GM12878 (cell line): ENCODE measurements at regions not wholly inside any gene's neighbourhood (a gene's known extent, or its start where the extent isn't known, plus 50 kb on each side); places are given as distances from the start of the nearest gene placed in this dataset.

ENCODE experiments used
- ATAC-seq: fragments of 200-7000 bp; cut with Tn5 transposase; 3 replicates; pipeline ENCODE4 v1.9.1; 2020; ENCODE audit warnings: mild to moderate bottlenecking, moderate library complexity
- BruUV-seq: library from RNA; stranded (reverse); fragments of 400-500 nt; replicated peaks from 2 replicates; lab custom pipeline; 2021; lab: Mats Ljungman, UMichigan
- CTCF ChIA-PET: fragments of 300-600 bp; sonication (Branson Sonifier 250); formaldehyde crosslinking; extraction: SDS; loops from one replicate; lab custom pipeline; 2021; ENCODE audit warnings: inconsistent platforms; lab: Yijun Ruan, JAX
- POLR2A ChIA-PET: fragments of 350-600 bp; formaldehyde crosslinking; extraction: SDS; loops from one replicate; lab custom pipeline; 2021; ENCODE audit warnings: inconsistent platforms; lab: Charles Lee
- RAD21 ChIA-PET: fragments of 300-600 bp; sonication (Branson Sonifier 250); formaldehyde crosslinking; loops from one replicate; lab custom pipeline; 2023; ENCODE audit warnings: antibody characterized with exemption; ENCODE audit not compliant: unreplicated experiment; lab: Charles Lee
- SMC1A ChIA-PET: fragments of 300-600 bp; sonication (Branson Sonifier 250); formaldehyde crosslinking; loops from one replicate; lab custom pipeline; 2023; ENCODE audit not compliant: unreplicated experiment, uncharacterized antibody; lab: Charles Lee
- DNase-seq: peaks from one replicate; pipeline ENCODE4 v3.0.0-alpha.2; 2011; ENCODE audit warnings: low read depth, low spot score
- FAIRE-seq: peaks from 3 replicates; lab custom pipeline; 2011; peaks lifted over from hg19 to GRCh38; lab: Jason Lieb, UNC
- H2AFZ ChIP-seq: 2 replicates; pipeline ENCODE4 v1.6.0; 2011; ENCODE audit warnings: low read depth, low read length, control low read depth; ENCODE audit not compliant: control insufficient read depth
- H3K27ac ChIP-seq: 2 replicates; pipeline ENCODE4 v1.5.1; 2011; ENCODE audit warnings: control low read depth; ENCODE audit not compliant: control insufficient read depth, insufficient read depth
- H3K27me3 ChIP-seq, 2 experiments: replicated peaks in 1 of 2; 2 replicates each; pipeline versions ENCODE4 v1.6.0 to v1.6.1; 2011; ENCODE audit warnings: low read length in 1 of 2; ENCODE audit not compliant: control insufficient read depth in 2 of 2, insufficient read depth in 2 of 2
- H3K36me3 ChIP-seq, 2 experiments: 2 replicates each; pipeline ENCODE4 v1.5.1; 2011; ENCODE audit warnings: low read length in 1 of 2; ENCODE audit not compliant: control insufficient read depth in 2 of 2, insufficient read depth in 2 of 2
- H3K4me1 ChIP-seq: 2 replicates; pipeline ENCODE4 v1.6.1; 2011; ENCODE audit warnings: mild to moderate bottlenecking, low read length, moderate library complexity, mixed read lengths; ENCODE audit not compliant: control insufficient read depth, insufficient read depth
- H3K4me2 ChIP-seq: 2 replicates; pipeline ENCODE4 v1.6.0; 2011; ENCODE audit warnings: control low read depth; ENCODE audit not compliant: control insufficient read depth, insufficient read depth
- H3K4me3 ChIP-seq: fragments of 200-600 bp; sonication (generic); 2 replicates; pipeline ENCODE4 v1.5.1; 2016
- H3K79me2 ChIP-seq: 2 replicates; pipeline ENCODE4 v1.6.0; 2011; ENCODE audit warnings: low read length; ENCODE audit not compliant: control insufficient read depth, insufficient read depth
- H3K9ac ChIP-seq: 2 replicates; pipeline ENCODE4 v1.8.0; 2011; ENCODE audit warnings: low read length, control low read depth, mixed read lengths; ENCODE audit not compliant: control insufficient read depth, insufficient read depth
- H3K9me3 ChIP-seq: replicated peaks from 3 replicates; pipeline ENCODE4 v1.5.1; 2011; ENCODE audit warnings: mild to moderate bottlenecking, low read length; ENCODE audit not compliant: control insufficient read depth, insufficient read depth
- H4K20me1 ChIP-seq: 2 replicates; pipeline ENCODE4 v1.6.0; 2011; ENCODE audit not compliant: control insufficient read depth, insufficient read depth
- IKZF1 ChIP-seq: fragments of 450-650 bp; conservative IDR thresholded peaks from 2 replicates; pipeline ENCODE4 v1.6.1; 2017; ENCODE audit warnings: antibody characterized with exemption, mild to moderate bottlenecking
- RAD51 ChIP-seq: fragments of 450-650 bp; IDR thresholded peaks from 2 replicates; pipeline ENCODE4 v1.6.1; 2016; ENCODE audit warnings: moderate library complexity, mild to moderate bottlenecking, inconsistent platforms
- WGBS: methylation state at CpG from one replicate; pipeline ENCODE4 v1.1.6; 2016; ENCODE audit warnings: low lambda C conversion rate; ENCODE audit not compliant: insufficient replicate concordance, insufficient coverage; ENCODE audit errors: missing lambda C conversion rate; 5-methylcytosine and 5-hydroxymethylcytosine counted together
- in situ Hi-C: fragments of 300-500 bp; cut with MboI; formaldehyde crosslinking; loops from 9 replicates; pipeline ENCODE4 v1.14.3; 2018; ENCODE audit warnings: mixed read lengths
- intact Hi-C: fragments of 100-400 bp; cut with micrococcal nuclease; formaldehyde crosslinking; loops from one replicate; pipeline ENCODE4 v1.14.2; 2022; ENCODE audit not compliant: unreplicated experiment
- TF ChIP-seq, protein P1 (sequence below): fragments of 450-650 bp; IDR thresholded peaks from 2 replicates; pipeline ENCODE4 v1.6.1; 2018; ENCODE audit warnings: borderline replicate concordance, mild to moderate bottlenecking; ENCODE audit not compliant: partially characterized antibody
- TF ChIP-seq, protein P2 (sequence below): IDR thresholded peaks from 2 replicates; pipeline ENCODE4 v1.6.1; 2011; ENCODE audit warnings: low read depth, mild to moderate bottlenecking, low read length, moderate library complexity, borderline replicate concordance; ENCODE audit errors: extremely low read depth

DNA sequence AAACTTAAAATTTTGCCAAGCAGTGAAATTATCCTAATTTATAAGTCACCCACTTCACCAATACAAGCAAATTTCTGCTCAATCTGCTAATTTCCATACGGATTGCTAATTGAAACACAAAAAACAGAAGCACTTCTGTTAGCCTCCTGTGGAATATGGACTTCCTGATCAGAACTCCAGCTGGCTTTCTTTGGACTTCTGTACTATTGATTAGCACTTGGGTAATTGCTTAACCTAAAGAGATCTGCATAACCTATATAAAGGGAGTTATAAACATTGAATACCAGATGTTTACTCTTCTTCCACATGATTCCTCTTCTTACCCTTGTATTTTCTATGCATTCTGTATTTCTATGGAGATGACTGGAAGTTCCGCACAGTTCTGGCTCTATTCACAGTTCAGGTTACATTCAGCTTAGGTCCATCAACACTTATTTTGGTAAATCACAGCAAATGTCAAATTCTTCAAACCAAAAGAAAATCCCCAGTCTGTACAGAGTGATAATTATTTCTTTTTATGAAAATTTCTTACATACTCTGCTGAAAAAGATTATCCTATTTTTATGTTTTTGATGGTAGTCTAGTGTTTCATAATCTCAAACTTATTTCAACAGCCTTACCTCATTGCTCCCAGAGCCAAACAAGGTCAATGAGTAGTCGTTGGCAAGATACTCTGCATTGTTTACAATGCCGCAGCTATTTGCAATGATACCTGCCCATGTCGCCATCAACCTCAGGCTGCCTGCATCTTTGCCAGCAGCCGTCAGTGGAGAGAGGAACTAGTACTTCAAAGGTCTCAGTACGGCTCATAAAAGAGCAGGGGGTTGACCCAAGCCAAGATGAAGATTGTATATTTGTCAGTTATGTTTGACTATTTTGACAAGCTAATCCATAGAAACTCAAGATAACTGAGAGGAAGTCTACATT lies 225.6 kb downstream of the AHR start (continued):
- TF ChIP-seq IKZF1, result no peak
- TF ChIP-seq, protein P1, sequence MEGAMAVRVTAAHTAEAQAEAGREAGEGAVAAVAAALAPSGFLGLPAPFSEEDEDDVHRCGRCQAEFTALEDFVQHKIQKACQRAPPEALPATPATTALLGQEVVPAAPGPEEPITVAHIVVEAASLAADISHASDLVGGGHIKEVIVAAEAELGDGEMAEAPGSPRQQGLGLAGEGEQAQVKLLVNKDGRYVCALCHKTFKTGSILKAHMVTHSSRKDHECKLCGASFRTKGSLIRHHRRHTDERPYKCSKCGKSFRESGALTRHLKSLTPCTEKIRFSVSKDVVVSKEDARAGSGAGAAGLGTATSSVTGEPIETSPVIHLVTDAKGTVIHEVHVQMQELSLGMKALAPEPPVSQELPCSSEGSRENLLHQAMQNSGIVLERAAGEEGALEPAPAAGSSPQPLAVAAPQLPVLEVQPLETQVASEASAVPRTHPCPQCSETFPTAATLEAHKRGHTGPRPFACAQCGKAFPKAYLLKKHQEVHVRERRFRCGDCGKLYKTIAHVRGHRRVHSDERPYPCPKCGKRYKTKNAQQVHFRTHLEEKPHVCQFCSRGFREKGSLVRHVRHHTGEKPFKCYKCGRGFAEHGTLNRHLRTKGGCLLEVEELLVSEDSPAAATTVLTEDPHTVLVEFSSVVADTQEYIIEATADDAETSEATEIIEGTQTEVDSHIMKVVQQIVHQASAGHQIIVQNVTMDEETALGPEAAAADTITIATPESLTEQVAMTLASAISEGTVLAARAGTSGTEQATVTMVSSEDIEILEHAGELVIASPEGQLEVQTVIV, result no peak

DNA sequence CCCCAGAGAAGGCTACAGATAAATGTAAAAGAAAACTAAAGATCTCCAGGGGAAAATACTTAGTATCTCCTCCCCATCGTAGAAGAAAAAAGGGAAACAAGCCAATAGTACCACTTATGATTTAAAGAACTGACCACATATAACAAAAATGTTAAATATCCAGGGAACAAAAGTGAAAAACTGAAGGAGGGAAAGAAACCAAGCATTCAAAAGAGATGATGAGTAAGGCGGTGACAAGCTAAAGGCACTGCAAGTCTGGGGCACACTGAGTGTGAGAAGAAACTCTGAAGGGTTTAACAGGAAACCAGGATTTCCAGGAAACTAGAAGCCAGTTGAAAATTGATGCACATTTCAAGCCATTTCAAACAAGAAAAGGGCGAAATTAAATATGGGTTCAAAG lies 226.3 kb downstream of the AHR start:
- POLR2A ChIA-PET, result interaction anchor here (0.5 to 1.8 kb wide), 2 partner anchors 14 to 341 kb away, joined by 4 to 7 read pairs; no protein-coding TSS in a partner anchor
- BruUV-seq, result no TSS peak
- no peaks in the 10 kb centered on the region for H3K27me3 ChIP-seq
- ATAC-seq, result no peak
- H3K79me2 ChIP-seq, result no peaks in the 10 kb centered on the region
- H4K20me1 ChIP-seq, result no peaks in the 10 kb centered on the region
- H3K4me1 ChIP-seq, result no peaks in the 10 kb centered on the region
- no peak for FAIRE-seq
- H2AFZ ChIP-seq, result no peak overlapping the region
- TF ChIP-seq, protein P2, sequence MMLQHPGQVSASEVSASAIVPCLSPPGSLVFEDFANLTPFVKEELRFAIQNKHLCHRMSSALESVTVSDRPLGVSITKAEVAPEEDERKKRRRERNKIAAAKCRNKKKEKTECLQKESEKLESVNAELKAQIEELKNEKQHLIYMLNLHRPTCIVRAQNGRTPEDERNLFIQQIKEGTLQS, result no peak
- TF ChIP-seq RAD51, result no peak
- H3K9ac ChIP-seq, result no peak overlapping the region
- in situ Hi-C loops, result no loop called here
- no peaks in the 10 kb centered on the region for H3K9me3 ChIP-seq
- 47% methylated on average over 3 of the region's 3 CpGs for WGBS
- H3K4me2 ChIP-seq, result no peak overlapping the region
- RAD21 ChIA-PET, result interaction anchor here (0.7 to 1.2 kb wide), 4 partner anchors 219 to 462 kb away, joined by 3 to 4 read pairs (median 3); no protein-coding TSS in a partner anchor
- intact Hi-C loops, result no loop called here
- DNase-seq, result no peak
- H3K36me3 ChIP-seq, result no peaks in the 10 kb centered on the region
- no peak overlapping the region for H3K27ac ChIP-seq
- SMC1A ChIA-PET, result interaction anchor here (0.8 to 5.2 kb wide), 9 partner anchors 8 to 223 kb away, joined by 3 to 24 read pairs (median 4); no protein-coding TSS in a partner anchor
- no peak overlapping the region for H3K4me3 ChIP-seq
- CTCF ChIA-PET, result interaction anchor here (0.8 to 4.1 kb wide), 2 partner anchors 47 to 223 kb away, joined by 3 to 17 read pairs; no protein-coding TSS in a partner anchor
